HEK293T (cell line): ENCODE measurements at regions not wholly inside any gene's neighbourhood (a gene's known extent, or its start where the extent isn't known, plus 50 kb on each side); places are given as distances from the start of the nearest gene placed in this dataset.

Source experiments
- ARNT ChIP-seq: fragments of 450-650 bp; IDR thresholded peaks from 2 replicates; pipeline ENCODE4 v1.6.1; 2017; ENCODE audit warnings: mild to moderate bottlenecking
- BHLHE40 ChIP-seq: fragments of 450-650 bp; IDR thresholded peaks from 2 replicates; pipeline ENCODE4 v1.6.1; 2016; ENCODE audit warnings: mild to moderate bottlenecking, moderate library complexity, borderline replicate concordance
- CTBP1 ChIP-seq: fragments of 450-650 bp; IDR thresholded peaks from 2 replicates; pipeline ENCODE4 v1.6.1; 2016; ENCODE audit warnings: borderline replicate concordance
- ELF4 ChIP-seq: fragments of 450-650 bp; IDR thresholded peaks from 2 replicates; pipeline ENCODE4 v1.6.1; 2017; ENCODE audit warnings: antibody characterized with exemption
- FOXA1 ChIP-seq: fragments of 450-650 bp; IDR thresholded peaks from 2 replicates; pipeline ENCODE4 v1.6.1; 2016; ENCODE audit warnings: mild to moderate bottlenecking
- FOXK2 ChIP-seq: fragments of 450-650 bp; IDR thresholded peaks from 2 replicates; pipeline ENCODE4 v1.6.1; 2016; ENCODE audit warnings: mild to moderate bottlenecking
- FOXM1 ChIP-seq: fragments of 450-650 bp; IDR thresholded peaks from 2 replicates; pipeline ENCODE4 v1.6.1; 2017; ENCODE audit warnings: mild to moderate bottlenecking, borderline replicate concordance
- LEF1 ChIP-seq: fragments of 450-650 bp; IDR thresholded peaks from 2 replicates; pipeline ENCODE4 v1.6.1; 2017; ENCODE audit warnings: mild to moderate bottlenecking, borderline replicate concordance
- NFRKB ChIP-seq: fragments of 450-650 bp; IDR thresholded peaks from 2 replicates; pipeline ENCODE4 v1.6.1; 2016; ENCODE audit warnings: mild to moderate bottlenecking, moderate library complexity
- SP1 ChIP-seq: fragments of 450-650 bp; IDR thresholded peaks from 2 replicates; pipeline ENCODE4 v1.6.1; 2017
- SUZ12 ChIP-seq: fragments of 450-650 bp; IDR thresholded peaks from 2 replicates; pipeline ENCODE4 v1.6.1; 2016; ENCODE audit warnings: mild to moderate bottlenecking
- TARDBP ChIP-seq: fragments of 450-650 bp; IDR thresholded peaks from 2 replicates; pipeline ENCODE4 v1.6.1; 2016
- ZNF384 ChIP-seq: fragments of 450-650 bp; IDR thresholded peaks from 2 replicates; pipeline ENCODE4 v1.6.1; 2016
- TF ChIP-seq, protein P1 (sequence below): fragments of 450-650 bp; IDR thresholded peaks from 2 replicates; pipeline ENCODE4 v1.6.1; 2016

DNA sequence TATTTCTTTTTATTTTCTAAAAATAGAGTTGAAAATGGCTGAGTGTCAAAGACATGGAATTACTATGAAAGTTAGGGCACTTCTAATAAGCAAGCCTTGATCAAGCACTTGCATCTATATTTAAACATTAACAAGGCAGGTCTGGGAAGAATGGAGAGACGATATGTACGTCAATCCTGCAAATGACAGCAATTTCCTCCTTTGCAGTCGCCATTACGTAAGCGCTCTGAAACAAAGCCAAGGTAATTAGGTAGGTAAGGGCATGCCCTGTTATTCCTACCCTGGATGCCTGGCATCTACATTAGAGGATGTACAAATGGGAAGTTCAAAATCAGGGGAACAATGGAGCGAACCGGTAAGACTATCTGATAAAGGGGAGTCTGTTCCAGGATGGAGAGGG lies 664.0 kb upstream of the ARGLU1 start:
- TF ChIP-seq ELF4 (no peak), ZNF384 (no peak), SUZ12 (no peak), FOXM1 (no peak), TARDBP (no peak), BHLHE40 (no peak), FOXA1 (no peak), SP1 (no peak), LEF1 (no peak), CTBP1 (no peak), ARNT (no peak), NFRKB (no peak), FOXK2 (no peak)
- TF ChIP-seq, protein P1, sequence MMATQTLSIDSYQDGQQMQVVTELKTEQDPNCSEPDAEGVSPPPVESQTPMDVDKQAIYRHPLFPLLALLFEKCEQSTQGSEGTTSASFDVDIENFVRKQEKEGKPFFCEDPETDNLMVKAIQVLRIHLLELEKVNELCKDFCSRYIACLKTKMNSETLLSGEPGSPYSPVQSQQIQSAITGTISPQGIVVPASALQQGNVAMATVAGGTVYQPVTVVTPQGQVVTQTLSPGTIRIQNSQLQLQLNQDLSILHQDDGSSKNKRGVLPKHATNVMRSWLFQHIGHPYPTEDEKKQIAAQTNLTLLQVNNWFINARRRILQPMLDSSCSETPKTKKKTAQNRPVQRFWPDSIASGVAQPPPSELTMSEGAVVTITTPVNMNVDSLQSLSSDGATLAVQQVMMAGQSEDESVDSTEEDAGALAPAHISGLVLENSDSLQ, result no peak
